ENCODE measurements at regions not wholly inside any gene's neighbourhood (a gene's known extent, or its start where the extent isn't known, plus 50 kb on each side); places are given as distances from the start of the nearest gene placed in this dataset.
"Not testable (repeated sequence)": the region's sequence is repeated elsewhere in the genome, so short reads cannot be mapped to it uniquely, and the experiment has no call there.

GRCh38 chr3:55294557-55294956, 192.5 kb downstream of the WNT5A start:
- peak; percentile 53 for DNase-seq

- DNase-seq = no peak
Observed at GRCh38 chr3:55292360-55292759, 194.7 kb downstream of the WNT5A start.

- DNase-seq = no peak
Observed at GRCh38 chr3:55288657-55289056, 198.4 kb downstream of the WNT5A start.

- DNase-seq = no peak
Observed at GRCh38 chr3:55286693-55287092, 200.4 kb downstream of the WNT5A start.

- DNase-seq = peak; percentile 65
Observed at GRCh38 chr3:55285156-55285555, 201.9 kb downstream of the WNT5A start.

- peak; percentile 31 for DNase-seq
Observed at GRCh38 chr3:55283441-55283925, 203.6 kb downstream of the WNT5A start.

DNA sequence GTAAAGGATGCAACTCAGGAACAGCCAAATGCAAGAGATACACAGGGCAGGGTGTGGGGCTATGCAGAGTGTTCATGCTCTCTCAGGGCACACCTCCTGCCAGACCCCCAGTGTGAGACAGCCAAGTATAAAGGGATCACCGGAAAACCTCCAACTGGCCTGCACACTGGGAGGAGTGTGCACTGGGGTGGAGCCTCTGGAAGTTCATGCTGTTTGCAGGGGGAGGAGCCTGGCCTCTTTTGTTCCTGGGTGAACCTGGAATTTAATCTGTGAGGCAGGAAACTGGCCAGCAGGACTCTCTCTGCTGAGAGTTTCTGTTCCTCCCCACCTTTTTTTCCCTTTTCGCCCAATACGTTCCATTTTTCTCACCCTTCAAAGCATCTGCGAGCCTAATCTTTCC, 204.1 kb downstream of the WNT5A start:
- DNase-seq = peak; percentile 16

GRCh38 chr3:55272031-55272645, 215.0 kb downstream of the WNT5A start:
- DNase-seq = no peak

DNA sequence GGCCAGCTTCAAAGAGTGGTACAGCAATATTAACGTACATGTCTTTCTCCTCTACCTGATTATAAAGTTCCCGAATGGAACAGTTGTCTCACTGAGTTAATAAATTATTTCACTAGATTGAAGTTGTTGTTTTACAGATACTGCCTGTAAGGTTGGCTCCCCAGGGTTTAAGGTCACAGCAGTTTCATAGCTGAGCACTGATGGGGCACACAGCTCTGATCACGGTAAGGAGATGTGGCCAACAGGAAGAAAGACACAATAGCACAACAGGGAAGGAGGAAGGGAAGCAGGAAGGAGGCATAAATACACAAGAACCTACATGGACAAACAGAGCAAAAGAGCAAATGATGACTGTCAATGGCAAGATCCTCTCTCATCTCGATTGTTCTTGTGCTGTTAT, 215.6 kb downstream of the WNT5A start:
- DNase-seq = no peak

- peak; percentile 61 for DNase-seq
Observed at GRCh38 chr3:55270976-55271375, 216.1 kb downstream of the WNT5A start.

DNA sequence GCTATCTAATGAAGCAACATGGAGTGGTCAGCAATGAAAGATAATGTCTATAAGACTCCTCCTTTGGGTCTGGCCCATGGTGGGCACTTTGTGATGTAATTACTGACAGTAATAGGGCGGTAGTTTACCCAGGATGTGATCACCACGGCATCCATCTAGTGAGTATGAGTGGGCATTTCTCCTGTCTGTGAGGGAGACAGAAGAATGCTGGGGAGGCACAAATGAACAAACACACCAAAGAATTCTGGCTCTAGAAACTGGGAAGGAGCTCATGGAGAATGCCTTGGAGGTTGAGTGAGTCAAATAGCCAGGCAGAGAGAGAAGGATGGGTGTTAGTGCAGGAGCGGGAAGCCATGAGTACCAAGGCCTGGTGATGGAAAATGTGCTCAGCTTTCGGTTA, 217.5 kb downstream of the WNT5A start:
- no peak for DNase-seq

GRCh38 chr3:55269096-55269495, 218.0 kb downstream of the WNT5A start:
- no peak for DNase-seq

GRCh38 chr3:55267206-55267930, 219.7 kb downstream of the WNT5A start:
- peak; percentile 53 for DNase-seq

DNA sequence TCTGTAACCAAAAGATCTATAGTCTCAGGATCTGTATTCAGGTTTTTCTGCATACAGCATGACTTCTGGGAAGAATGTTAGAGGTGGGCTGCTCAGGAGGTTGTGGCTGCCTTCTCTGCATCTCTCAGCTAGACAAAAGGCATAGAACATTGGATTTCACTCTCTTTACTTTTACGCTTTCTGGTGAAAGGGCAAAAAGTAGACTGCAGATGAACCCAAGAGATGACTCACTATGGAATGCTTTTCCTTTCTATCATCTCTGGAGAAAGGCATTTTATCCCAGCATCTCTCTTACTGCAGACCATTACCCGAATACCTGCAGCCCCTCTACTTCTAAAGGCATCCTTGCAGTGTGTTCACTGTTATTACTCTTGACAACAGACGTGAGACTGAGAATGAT, 222.2 kb downstream of the WNT5A start:
- DNase-seq = peak; percentile 49

DNA sequence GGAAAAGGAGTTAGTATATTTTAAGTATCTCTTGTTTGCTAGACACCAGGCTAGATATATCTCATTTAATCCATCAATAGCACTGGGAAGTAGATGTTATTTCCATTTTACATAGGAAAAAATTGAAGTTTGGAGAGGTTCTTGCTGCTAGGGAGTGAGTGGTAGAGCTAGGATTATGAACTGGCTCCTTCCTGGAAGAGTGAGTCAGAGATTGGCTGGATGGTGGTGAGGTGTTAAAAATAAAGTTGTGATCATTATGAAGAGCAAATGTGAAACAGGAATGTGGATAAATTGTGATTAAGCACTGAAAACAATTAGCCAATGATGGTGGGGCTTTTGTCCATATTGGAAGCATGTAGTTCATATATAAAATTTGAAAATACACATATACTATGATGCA, 234.2 kb downstream of the WNT5A start:
- no peak for DNase-seq

DNA sequence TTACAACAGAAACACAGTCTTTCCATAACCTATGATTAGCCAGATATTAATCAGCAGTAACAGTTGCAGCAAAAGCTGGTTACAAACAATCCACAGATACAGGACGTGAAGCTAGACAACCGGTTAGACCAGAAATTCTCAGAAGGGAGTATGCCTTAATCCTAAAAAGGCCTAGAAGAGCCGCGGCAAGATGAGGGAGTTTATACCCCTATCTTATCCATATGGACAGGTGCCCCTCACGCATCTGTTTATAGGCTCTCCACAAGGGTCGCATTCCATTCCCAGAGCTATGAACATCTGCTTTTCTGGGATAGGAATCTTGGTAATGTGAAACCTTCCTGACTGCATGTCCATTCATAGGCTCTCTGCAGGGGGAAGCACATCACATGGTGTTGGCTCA, 237.9 kb downstream of the WNT5A start:
- not testable (repeated sequence) for DNase-seq

GRCh38 chr3:55247666-55248065, 239.4 kb downstream of the WNT5A start:
- DNase-seq = no peak

DNA sequence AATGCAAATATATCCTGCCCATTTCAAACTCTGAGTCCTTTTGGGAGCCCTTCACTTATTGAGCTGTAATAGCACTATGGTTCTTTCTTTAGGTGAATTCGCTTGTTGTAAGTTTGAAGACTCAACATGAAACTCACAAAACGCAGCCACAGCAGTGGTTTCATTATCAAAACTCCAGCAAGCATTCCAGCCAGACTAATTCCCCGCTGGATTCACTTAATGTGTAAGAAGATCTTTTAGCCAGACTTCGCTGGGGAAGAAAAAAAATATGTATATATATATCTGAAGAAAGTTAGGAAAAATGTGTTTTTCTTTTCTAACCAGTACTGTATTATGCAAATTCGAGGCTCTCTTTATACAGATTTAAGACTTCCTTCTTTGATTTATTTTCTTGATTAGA, 241.1 kb downstream of the WNT5A start:
- no peak for DNase-seq

DNA sequence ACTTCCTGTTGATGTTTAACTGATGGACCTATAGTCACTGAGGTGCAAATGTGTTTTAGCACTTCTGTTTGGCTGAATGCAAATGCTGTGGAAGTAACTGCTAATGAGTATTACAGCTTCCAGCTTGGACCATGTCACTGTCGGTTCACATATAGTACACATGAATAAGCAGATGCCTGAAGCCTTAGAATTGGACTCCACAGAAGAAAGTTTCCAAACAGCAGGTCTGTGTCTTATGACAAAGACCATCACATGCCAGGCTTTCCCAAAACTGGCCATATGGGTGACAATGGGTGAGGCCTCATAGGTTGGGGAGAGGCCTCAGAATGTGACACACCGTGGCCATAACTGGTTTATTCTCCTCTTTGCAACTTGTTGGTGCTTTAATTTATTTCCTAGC, 241.8 kb downstream of the WNT5A start:
- no peak for DNase-seq

- DNase-seq = no peak
Observed at GRCh38 chr3:55244247-55244646, 242.9 kb downstream of the WNT5A start.

GRCh38 chr3:55243678-55244077, 243.4 kb downstream of the WNT5A start:
- DNase-seq = no peak

DNA sequence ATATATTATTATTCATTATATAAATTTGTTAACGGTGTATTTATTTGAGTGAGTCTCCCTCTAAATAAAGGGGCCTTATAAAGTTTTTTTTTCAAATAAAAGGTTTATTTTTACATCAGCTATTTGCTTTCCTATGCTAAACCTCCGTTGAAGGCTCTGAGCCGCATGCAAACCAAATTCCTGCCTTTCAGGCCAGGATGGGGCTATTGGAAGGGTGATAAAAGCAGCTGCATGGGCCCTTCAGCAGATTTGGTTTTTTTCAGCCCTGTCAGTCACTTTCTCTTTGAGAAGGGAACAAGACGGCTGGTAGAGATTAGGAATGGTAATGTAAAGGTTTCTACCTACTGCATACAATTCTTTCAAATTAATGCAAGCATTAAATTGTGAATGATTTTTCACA, 244.2 kb downstream of the WNT5A start:
- no peak for DNase-seq

- no peak for DNase-seq
Observed at GRCh38 chr3:55241098-55241497, 246.0 kb downstream of the WNT5A start.

DNA sequence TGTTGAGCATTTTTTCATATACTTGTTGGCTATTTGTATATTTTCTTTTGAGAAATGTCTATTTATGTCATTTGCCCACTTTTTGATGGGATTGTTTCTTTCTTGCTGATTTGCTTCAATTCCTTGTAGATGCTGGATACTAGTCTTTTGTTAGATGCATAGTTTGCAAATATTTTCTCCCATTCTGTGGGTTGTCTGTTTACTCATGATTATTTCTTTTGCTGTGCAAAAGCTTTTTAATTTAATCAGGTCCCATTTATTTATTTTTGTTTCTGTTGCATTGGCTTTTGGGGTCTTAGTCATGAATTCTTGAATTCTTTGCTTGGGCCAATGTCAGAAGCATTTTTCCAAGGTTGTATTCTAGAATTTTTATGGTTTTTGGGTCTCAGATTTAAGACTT, 251.7 kb downstream of the WNT5A start:
- no peak for DNase-seq

All from fibroblast of skin of back (primary cell).